NCI-H524 treated with DMSO at 0.1 percent for 48 hours (cell line): ENCODE measurements at regions not wholly inside any gene's neighbourhood (a gene's known extent, or its start where the extent isn't known, plus 50 kb on each side); places are given as distances from the start of the nearest gene placed in this dataset.
A peak's percentile ranks its signal among the peaks of the same experiment; 100 is the strongest.

Experiments used
- DNase-seq: peaks from one replicate; lab custom pipeline; 2025; lab: John Stamatoyannopoulos, UW

DNA sequence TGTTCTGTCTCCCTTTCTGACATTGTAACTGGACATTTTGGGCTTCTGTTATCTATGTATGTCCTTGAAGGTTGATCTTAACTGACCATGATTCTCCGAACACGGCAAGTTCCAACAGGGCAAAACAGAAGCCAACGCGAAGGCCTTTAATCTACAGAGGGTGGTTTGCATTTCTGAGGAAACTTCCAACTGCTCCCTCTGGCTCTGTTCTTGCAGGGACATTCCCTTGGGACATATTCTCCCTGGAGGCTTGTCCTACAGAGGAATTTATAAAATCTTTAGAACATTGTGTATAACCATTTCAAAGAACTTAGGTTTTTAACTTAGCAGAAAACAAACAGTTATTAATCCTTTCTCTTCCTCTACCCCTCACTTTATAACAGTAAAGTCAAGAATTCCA lies 189.0 kb upstream of the CDYL start:
- no peak for DNase-seq

- DNase-seq, result no peak
Measured at GRCh38 chr6:4586469-4586859, 189.7 kb upstream of the CDYL start.

DNA sequence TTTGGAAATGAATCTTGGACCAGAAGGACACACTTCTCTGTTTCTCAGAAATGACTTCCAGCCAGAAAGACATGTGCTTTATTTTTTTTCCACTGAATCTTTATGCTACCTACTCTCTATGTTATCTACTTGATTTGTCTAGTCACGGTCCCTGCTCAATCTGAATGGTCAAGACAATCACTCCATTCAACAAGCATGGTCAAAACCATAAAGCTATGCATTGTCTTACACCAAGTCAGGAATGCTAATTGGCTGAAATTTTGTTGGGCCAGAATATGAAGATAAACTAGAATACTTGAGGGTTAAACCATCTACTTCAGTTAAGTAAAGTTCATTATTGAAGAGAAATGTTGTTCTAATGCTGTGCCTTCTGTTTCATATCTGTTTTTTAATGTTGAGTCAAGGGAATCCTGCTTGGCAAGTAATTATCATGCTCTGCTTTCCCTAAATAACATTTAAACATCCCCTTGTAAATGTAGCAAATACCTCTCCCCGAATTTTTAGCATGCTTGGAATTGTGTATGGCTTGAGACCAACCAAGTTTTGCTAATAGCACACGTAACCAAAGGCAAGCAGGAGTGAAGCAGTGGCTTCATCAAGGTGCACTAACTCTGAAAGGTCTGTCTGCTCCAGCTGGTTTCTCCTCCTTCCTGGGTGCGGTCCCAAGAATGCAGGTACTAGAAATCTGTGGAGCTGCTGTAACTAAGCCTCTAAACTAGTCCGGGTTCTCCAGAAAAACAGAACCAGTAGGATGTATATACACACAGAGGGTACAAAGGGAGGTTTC lies 190.3 kb upstream of the CDYL start:
- no peak for DNase-seq

GRCh38 chr6:4584801-4585200 lies 191.4 kb upstream of the CDYL start:
- no peak for DNase-seq

DNA sequence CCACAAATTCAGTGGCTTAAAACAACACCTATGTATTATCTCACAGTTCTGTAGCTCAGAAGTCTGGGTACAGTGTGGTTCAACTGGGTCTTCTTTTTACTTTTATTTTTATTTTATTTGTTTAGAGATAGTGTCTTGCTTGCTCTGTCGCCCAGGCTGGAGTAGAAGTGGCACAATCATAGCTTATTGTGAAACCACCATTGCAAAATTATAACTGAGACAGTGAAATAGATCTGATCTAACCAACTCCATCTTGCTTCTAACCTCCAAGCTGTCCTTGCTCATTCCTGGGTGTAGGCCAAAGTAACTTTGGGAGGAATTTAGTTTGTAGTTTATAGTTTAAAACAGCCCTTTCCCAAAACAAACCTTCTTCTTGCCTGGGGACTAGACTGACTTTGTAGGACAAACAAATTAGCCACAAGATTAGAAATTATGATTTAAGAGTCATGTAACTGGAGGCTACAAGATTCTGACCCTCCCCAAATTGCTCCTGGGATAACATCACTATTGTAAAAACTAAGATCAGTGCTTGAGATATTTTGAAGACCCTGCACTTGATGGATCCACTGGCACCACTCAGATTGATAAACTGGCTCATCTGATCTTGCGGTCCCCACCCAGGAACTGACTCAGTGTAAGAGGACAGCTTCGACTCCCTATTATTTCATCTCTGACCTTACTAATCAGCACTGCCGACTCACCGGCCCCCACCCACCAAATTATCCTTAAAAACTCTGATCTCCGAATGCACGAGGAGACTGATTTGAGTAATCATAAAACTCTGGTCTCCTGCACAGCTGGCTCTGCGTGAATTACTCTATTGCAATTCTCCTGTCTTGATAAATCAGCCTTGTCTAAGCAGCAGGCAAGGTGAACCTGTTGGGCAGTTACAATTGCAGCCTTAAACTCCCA lies 193.4 kb upstream of the CDYL start:
- DNase-seq, result no peak

DNA sequence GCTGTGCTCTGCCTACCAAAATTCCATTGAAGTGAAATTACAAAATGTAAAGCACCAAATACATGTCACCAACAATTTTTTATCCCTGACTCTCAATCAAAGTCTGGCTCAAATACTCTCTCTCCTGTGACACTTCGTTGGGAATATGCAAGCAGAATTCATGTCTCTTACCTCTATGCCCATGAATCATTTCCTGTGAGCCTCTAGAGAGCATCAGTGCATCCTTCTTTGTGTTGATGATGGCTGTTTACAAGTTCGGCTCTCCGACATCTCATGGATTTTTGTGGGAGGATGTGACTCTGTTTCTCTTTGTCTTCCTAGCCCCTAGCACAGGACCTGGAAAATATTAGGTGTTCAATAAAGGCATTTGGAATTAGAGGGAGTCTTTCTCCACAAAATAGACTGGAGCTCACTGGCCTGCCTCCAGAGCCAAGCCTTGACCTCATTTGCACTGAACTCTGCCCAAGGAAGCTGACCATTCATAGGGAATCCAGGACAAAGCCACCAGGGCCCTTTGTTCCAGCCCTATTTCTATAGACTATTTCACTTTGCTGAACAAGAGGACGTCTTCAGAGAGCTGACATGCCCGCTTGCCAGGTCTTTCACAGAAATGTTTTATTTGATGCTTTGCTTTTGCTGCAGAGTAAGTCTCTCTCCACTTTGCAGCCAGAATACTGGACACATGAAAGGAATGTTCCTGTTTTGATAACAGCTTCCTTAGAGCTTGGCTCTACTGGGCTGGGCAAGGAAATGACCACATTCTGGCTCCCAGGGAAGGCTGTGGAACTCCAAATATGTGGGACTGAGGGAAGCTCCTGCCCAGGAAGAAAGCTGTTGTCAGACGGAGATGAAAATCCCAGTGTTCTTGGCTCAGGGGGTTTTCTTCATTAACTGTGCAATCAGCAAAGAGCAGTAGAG lies 194.5 kb upstream of the CDYL start:
- no peak for DNase-seq

- DNase-seq, result no peak
Measured at GRCh38 chr6:4580361-4580760, 195.8 kb upstream of the CDYL start.

DNA sequence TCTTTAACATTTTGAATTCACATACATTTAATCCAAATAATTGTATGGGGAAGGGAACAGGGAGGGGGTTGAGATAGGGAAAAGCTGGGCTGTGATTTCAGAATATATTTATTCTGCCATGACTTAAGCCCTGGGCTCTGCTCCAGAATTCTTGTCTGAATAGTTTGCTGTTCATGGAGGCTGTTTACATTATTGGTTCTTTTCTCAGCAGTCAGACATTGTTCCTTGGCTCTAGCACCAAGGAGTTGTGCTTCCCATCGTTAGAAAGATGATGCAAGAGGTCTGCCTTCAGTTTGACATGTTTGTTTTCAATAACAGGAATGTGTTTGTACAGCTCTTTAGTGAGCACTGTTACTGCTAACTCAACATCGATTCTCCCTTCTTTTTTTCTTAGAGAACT lies 198.8 kb upstream of the CDYL start:
- DNase-seq, result no peak

DNA sequence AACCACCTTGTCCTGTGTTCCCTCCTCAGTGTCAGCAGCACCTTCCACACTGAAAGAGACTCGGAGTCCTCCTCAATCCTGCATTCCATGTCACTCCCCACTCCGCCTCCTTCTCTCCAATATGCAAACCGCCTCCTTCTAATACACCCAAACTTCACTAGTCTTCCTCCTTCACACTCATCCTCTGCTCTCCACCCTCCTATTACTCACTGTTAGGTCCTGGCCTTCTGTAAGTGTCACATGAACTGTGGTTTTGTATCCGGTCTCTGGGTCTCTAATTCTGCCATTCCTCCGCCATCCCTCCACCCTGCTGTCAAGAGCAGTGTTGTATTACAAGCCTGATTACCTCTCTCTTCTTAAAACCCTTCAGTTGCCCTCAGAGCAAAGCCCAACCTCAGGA lies 200.5 kb upstream of the CDYL start:
- DNase-seq, result no peak

- no peak for DNase-seq
Measured at GRCh38 chr6:4574007-4574406, 202.2 kb upstream of the CDYL start.

GRCh38 chr6:4571011-4571410 lies 205.2 kb upstream of the CDYL start:
- no peak for DNase-seq

DNA sequence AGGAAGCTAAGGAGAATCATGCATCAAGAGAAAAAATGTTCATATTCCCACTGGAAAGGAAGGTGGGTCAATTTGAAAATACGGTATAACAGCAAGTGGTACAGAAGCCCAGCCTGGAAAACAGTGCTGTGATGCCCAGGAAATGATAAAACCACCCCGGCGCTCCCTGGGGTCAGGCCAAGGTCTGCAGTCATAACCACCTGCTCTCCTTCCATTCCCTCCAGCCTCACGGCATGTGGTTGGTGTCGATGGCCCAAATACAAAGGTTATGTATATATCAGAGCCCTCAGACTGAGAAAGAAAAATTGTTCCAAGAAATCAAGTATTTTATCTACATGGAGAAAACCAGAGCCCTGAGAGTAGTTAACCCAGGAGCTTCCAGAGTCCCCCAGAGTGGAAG lies 208.1 kb upstream of the CDYL start:
- DNase-seq, result no peak

DNA sequence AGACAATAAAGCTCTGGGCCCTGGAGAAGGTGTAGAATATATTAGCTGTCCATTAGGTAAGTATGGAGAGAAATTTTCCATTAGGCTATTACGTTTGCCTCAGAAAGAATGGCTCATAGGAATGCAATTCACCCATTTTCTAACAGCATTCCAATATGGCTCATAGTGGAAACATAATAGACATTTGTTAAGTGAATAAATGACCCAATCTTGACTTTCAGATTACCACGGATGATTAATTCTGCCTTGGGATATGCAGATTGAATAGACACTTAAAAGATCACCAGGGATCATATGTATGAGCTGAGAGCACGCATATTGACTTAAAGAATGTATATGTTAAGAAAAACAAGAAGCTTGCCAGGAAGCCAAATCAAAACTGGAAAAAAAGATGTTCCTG lies 209.1 kb upstream of the CDYL start:
- DNase-seq, result no peak

- DNase-seq, result no peak
Measured at GRCh38 chr6:4565301-4566250, 210.6 kb upstream of the CDYL start.

DNA sequence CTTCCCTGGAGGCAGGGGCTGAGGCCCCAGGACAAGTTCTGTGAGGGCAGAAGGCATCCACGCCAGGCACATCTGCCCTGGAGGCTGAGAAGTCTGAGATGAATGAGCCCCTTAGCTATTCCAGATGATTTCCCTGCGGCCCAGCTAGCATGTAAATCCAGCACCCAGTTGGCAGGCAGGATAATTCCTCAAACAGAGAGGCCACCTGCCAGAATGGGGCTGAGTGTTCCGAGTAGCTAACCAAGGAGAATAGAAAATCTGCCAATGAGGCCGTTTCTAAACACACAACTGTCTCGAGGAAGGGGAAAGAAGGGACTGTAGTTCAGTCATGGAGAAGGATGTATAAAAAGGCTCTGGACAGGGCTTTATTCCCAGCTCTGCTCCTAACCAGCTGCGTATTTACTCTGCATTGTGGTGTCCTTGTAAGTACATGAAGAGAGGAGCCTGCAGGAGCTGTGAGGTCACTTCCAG lies 211.4 kb upstream of the CDYL start:
- DNase-seq, result peak; percentile 57

GRCh38 chr6:4563877-4564276 lies 212.3 kb upstream of the CDYL start:
- DNase-seq, result no peak

DNA sequence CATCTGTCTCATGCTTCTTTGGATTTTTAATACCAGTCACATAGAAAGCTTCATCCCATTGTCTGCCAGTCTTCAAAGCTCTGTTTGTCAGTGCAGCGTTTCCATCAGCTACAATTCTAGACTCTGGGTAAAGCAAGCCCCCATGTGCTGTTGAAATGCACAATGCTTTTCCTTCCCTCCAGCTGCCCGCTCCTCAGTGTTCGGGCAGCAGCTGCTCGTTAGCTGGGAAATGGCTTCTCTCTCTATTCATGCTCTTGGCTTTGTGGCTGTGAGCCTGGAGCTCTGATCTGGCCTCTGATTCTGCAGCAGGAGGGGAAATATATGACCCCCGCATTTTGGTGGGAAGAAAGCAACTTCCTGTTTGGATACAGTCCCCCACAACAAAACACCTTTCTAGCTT lies 213.0 kb upstream of the CDYL start:
- DNase-seq, result no peak

GRCh38 chr6:4561773-4562400 lies 214.3 kb upstream of the CDYL start:
- no peak for DNase-seq

GRCh38 chr6:4561078-4561435 lies 215.1 kb upstream of the CDYL start:
- DNase-seq, result no peak

DNA sequence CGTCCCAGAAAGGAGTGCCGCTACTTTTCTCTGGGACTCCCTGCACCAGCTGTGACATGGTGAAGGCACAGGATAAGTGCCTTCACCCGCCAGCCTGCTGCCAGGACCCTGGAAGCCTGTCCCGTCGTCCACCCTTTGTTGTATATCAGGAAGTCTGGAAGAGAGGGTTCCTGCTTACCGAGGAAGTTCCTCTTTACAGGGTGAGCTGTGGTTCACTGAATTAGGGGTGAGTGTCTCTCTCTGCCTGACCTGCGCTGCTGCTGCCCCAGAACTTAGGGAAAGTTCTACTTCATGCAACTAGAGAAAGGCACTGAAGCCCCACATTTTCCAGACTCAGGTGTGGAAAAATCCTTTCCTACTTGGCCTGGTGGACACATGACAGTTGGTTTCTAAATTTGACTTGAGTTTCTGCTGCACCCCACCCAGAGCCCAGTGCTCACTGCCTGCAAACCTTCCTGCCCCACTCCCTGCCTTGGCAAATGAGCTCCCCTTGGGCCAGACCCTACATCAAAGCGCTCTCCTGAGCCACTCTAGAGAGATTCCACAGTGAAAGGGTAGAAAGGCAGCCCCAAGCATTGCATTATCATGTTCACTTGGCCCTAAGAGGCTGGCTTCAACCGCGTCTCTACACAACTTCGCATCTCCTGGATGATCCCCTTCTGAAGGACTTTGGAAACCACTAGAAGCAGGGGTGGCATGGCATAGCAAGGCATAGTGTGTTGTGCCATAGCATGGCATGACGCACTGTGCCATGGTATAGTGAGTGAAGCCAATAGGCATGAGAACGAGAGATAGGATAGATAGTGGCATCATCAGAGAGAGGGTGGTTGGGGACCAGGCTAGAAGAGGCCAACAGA lies 215.8 kb upstream of the CDYL start:
- DNase-seq, result no peak
